Stimulated activated naive B cell treated with anti-CD40 and anti-IgM and Interleukin-4, amounts not matched to agents 10 μg/mL and 1 μg/mL and 100 μg/mL, for 72 hours (primary cell): ENCODE measurements at regions not wholly inside any gene's neighbourhood (a gene's known extent, or its start where the extent isn't known, plus 50 kb on each side); places are given as distances from the start of the nearest gene placed in this dataset.
A peak's percentile ranks its signal among the peaks of the same experiment; 100 is the strongest.
"Not testable (repeated sequence)": the region's sequence is repeated elsewhere in the genome, so short reads cannot be mapped to it uniquely, and the experiment has no call there.

Experiments used
- ATAC-seq, 2 donors: fragments of 150-1000 bp; cut with Tn5 transposase; replicated peaks; 2 replicates each; pipeline ENCODE4 v1.10.0; 2021; ENCODE audit warnings: moderate library complexity in 1 of 2
- DNase-seq: peaks from one replicate; pipeline ENCODE4 v3.0.0; 2021
- H3K27ac Mint-ChIP-seq: one replicate; pipeline ENCODE4 v1.8.0; 2022; ENCODE audit warnings: mild to moderate bottlenecking, mixed read lengths
- H3K27me3 Mint-ChIP-seq, 2 donors: one replicate each; pipeline ENCODE4 v1.8.0; 2022; ENCODE audit warnings: mixed read lengths in 2 of 2
- H3K36me3 Mint-ChIP-seq, 2 donors: one replicate each; pipeline ENCODE4 v1.8.0; 2022; ENCODE audit warnings: mixed read lengths in 2 of 2, mild to moderate bottlenecking in 1 of 2
- H3K4me1 Mint-ChIP-seq, 2 donors: one replicate each; pipeline ENCODE4 v1.8.0; 2022; ENCODE audit warnings: mixed read lengths in 2 of 2, mild to moderate bottlenecking in 1 of 2
- H3K4me3 Mint-ChIP-seq, 2 donors: one replicate each; pipeline ENCODE4 v1.8.0; 2022; ENCODE audit warnings: mild to moderate bottlenecking in 2 of 2, mixed read lengths in 2 of 2, moderate library complexity in 1 of 2
- H3K9me3 Mint-ChIP-seq, 2 donors: one replicate each; pipeline ENCODE4 v1.8.0; 2022; ENCODE audit warnings: mixed read lengths in 2 of 2, mild to moderate bottlenecking in 1 of 2

- Mint-ChIP-seq H3K27me3 (peaks cover 33 to 49% of the 10 kb centered on the region in 2 donors), H3K4me3 (no peak overlapping the region), H3K4me1 (peaks cover 0 to 4% of the 10 kb centered on the region in 2 donors), H3K27ac (no peak overlapping the region), H3K36me3 (no peaks in the 10 kb centered on the region), H3K9me3 (peaks cover 0 to 5% of the 10 kb centered on the region in 2 donors)
- ATAC-seq (no peak), DNase-seq (no peak)
These were observed 234.6 kb downstream of the ANKRD60 start for GRCh38 chr20:57993716-57994431.

DNA sequence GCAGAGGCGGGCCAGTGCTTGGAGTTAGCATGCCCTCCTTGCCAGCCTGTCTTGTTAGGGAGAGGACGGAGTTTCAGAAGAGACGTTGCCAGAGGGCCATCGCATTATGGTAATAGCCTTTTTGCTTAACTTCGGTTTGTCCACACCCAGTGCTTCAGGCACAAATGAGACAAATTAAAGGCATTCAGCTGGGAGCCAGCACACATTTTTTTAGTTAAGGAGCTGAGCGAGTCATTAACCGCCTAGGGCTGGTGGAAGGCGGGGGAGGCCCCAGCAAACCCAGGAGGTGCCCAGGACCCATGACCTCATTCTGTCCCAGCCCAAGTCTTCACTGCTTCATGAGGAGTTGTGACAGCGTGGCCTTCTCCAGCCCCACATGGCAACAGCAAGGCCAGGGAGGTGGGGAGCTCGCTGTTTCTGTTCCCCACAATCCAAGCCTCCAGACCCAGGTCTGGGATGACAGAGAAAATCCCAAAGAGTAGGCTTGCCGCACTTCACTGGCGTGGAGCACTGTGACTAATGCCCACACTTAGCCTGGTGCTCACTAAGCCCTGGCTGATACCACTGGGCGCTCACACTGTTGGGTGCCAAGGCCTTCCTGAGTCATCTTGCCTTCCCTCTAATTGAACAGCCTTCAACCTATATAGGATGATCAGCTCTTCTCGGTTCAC, 237.1 kb downstream of the ANKRD60 start:
- Mint-ChIP-seq H3K36me3 (no peaks in the 10 kb centered on the region), H3K27ac (no peak overlapping the region), H3K27me3 (peaks cover 40 to 51% of the 10 kb centered on the region in 2 donors)

DNA sequence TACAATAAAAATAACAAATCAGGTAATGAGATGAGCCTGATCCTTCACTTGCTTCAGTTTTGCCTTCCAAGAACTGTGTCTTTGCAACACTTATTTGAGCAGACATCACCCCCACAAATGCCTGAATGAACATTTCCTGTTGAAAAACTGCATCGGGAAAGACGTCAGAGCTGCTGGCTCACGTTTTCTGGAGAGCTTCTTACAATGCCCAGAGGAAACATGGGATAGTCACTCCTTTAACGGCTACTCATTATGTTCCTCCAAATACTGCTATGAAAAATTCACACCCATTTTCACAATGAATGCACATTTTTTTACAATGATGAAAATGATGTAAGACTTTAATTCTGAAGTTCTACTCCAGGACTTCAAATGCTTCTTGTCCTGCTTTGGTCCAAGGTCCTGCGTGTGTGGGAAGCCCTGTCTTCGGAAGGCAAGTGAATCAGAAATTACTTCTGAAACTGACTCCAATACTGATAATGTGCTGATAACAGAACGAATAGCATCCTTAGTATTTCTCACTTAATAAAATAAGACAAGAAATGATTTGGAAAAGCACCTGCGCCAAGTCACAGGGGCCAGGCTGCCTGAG, 238.0 kb downstream of the ANKRD60 start:
- DNase-seq (no peak), ATAC-seq (no peak)
- H3K9me3 Mint-ChIP-seq, result no peaks in the 10 kb centered on the region
- no peaks in the 10 kb centered on the region for H3K36me3 Mint-ChIP-seq
- peaks cover 34 to 44% of the 10 kb centered on the region in 2 donors for H3K27me3 Mint-ChIP-seq
- no peak overlapping the region for H3K27ac Mint-ChIP-seq
- no peaks in the 10 kb centered on the region for H3K4me1 Mint-ChIP-seq
- no peak overlapping the region for H3K4me3 Mint-ChIP-seq

More for the DNA sequence above, 237.1 kb downstream of the ANKRD60 start:
- ATAC-seq (peak; percentile 45 to 79), DNase-seq (no peak)
- Mint-ChIP-seq H3K4me3 (no peak overlapping the region), H3K4me1 (no peaks in the 10 kb centered on the region), H3K9me3 (no peaks in the 10 kb centered on the region)

DNA sequence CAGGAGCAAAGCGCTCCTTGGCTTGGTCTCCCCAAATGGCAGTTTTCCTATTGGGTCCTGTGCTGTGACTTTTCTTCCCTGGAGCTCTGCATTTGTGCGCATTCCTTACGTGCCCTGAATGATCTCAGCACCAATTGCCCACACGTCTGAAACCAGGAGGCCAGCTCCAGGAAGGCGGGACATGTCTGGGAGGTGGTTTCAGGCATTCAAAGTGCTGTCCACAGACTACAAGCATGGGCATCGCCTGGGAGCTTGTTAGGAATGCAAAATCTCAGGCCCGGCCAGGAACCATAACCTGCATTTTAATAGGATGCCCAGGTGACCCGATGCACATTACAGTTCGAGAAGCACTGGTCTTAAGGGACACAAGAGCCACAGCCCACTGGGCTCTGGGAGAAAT, 239.6 kb downstream of the ANKRD60 start:
- H3K9me3 Mint-ChIP-seq, result no peaks in the 10 kb centered on the region
- DNase-seq (no peak), ATAC-seq (no peak)
- H3K4me1 Mint-ChIP-seq, result no peaks in the 10 kb centered on the region
- no peaks in the 10 kb centered on the region for H3K36me3 Mint-ChIP-seq
- no peak overlapping the region for H3K4me3 Mint-ChIP-seq
- peaks cover 34 to 35% of the 10 kb centered on the region in 2 donors for H3K27me3 Mint-ChIP-seq
- H3K27ac Mint-ChIP-seq, result no peak overlapping the region

DNA sequence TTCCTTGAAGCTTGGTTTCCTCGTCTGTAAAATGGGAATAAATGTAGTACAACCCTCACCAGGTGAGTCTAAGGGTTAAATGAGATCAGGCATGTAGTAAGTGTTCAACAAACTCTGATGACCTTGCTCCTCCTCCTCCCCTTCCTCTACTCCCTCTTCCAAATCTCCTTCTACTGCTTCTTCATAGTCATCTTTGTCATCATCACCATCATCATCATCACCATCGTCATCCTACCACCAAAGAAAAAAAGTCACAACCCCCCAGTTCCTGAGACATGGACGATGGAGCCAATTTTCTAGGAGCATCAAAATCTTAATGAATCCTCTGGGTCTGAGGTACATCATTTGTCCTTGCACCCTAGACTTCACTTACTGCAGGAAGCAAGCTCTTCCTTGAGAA, 240.0 kb downstream of the ANKRD60 start:
- DNase-seq, result no peak
- H3K4me1 Mint-ChIP-seq, result no peaks in the 10 kb centered on the region
- H3K9me3 Mint-ChIP-seq, result no peaks in the 10 kb centered on the region
- ATAC-seq, result no peak
- no peaks in the 10 kb centered on the region for H3K36me3 Mint-ChIP-seq
- no peak overlapping the region for H3K27ac Mint-ChIP-seq
- H3K4me3 Mint-ChIP-seq, result no peak overlapping the region
- H3K27me3 Mint-ChIP-seq, result peaks cover 31 to 34% of the 10 kb centered on the region in 2 donors

- ATAC-seq (no peak), DNase-seq (no peak)
- Mint-ChIP-seq H3K9me3 (no peaks in the 10 kb centered on the region), H3K4me1 (no peaks in the 10 kb centered on the region), H3K36me3 (no peaks in the 10 kb centered on the region), H3K27ac (no peak overlapping the region), H3K27me3 (peaks cover 27 to 34% of the 10 kb centered on the region in 2 donors), H3K4me3 (no peak overlapping the region)
These were observed 240.8 kb downstream of the ANKRD60 start for GRCh38 chr20:57987659-57988058.

DNA sequence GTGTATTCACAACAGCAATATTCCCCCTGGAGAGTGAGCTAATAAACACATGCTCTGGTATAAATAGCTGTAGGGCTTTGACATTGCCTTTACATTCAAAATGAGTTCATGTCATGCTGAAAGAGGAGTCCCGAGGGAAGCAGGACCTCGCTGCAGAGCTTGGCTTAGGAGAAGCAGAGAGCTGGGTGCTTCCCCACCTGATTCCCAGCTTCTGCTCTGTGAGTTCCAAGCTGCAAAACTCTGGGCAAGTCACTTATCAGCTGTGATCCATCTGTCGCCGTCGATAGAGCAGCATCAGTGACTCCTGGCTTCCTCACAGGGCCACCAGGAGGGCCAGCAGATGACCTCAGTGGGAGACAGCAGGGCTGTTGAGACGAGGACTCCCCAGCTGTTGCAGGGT, 241.8 kb downstream of the ANKRD60 start:
- Mint-ChIP-seq H3K9me3 (no peaks in the 10 kb centered on the region), H3K4me1 (no peaks in the 10 kb centered on the region), H3K27me3 (peaks cover 22 to 36% of the 10 kb centered on the region in 2 donors), H3K36me3 (no peaks in the 10 kb centered on the region), H3K27ac (no peak overlapping the region), H3K4me3 (no peak overlapping the region)
- DNase-seq, result no peak
- ATAC-seq, result no peak

DNA sequence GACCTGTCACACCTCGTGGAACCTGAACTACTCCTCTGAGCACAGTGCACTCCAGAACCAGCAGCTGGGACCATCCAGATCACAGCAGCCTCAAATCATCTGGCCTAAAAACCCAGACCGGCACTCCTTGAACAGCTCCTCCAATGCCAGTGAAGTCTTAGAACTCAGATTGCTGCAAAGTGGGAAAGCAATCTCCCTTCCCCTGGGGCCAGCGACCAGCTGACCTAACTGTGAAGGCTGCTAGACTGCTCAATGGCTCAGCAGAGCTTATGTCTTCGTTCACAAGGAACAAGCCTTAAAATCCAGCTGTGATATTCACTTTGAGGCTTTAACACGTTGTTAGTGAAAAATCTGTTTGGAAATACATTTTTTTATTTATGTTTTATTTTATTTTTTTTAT, 243.2 kb downstream of the ANKRD60 start:
- Mint-ChIP-seq H3K4me3 (no peak overlapping the region), H3K27me3 (peaks cover 28 to 37% of the 10 kb centered on the region in 2 donors), H3K9me3 (no peaks in the 10 kb centered on the region), H3K27ac (no peak overlapping the region), H3K4me1 (no peaks in the 10 kb centered on the region), H3K36me3 (no peaks in the 10 kb centered on the region)
- ATAC-seq (no peak), DNase-seq (no peak)

DNA sequence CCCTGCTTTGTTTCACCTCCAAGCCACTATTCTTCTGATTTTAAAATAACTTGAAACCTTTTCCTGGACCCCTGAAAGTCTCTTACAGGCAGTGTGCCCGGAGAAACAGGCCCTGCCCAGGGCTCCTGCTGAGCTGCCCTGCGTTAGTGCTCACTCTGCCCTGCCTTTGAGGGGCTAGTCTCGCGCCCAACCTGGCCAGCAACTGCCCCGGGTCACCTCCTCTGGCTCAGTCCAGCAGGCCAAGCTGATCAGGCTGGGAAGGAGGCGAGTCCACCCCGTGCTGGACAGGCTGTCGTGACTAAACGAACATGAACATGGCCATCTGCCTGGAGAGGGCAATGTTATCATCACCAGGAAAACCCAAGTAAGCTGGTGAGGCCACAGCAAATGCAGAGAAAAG, 245.4 kb downstream of the ANKRD60 start:
- ATAC-seq (no peak), DNase-seq (no peak)
- Mint-ChIP-seq H3K4me3 (no peak overlapping the region), H3K27me3 (peaks cover 13 to 24% of the 10 kb centered on the region in 2 donors), H3K36me3 (no peaks in the 10 kb centered on the region), H3K27ac (no peak overlapping the region), H3K9me3 (no peaks in the 10 kb centered on the region), H3K4me1 (no peaks in the 10 kb centered on the region)

- H3K9me3 Mint-ChIP-seq, result no peaks in the 10 kb centered on the region
- no peak overlapping the region for H3K4me3 Mint-ChIP-seq
- peaks cover 6 to 18% of the 10 kb centered on the region in 2 donors for H3K27me3 Mint-ChIP-seq
These were observed 247.9 kb downstream of the ANKRD60 start for GRCh38 chr20:57980506-57980905.

DNA sequence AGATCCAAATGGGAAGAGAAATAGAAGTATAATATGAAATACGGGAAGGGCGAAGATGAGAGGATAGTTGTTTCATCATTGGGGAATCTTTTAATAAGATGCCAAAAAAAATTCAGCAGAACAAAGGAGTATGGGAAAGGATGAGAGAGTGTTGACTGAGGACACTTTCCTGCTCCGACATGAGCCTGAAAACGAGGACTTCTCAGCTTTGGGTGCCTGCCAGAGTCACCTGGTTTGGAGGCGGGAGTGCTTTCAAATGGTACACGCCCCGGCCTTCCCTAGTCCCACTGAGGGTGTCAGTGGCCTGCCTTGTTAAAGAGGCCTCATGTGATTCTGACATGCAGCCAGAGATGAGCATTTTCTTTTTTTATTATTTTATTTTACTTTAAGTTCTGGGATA, 250.9 kb downstream of the ANKRD60 start:
- H3K27ac Mint-ChIP-seq, result no peak overlapping the region
- peaks cover 6 to 17% of the 10 kb centered on the region in 2 donors for H3K27me3 Mint-ChIP-seq
- H3K4me1 Mint-ChIP-seq, result no peaks in the 10 kb centered on the region
- peaks cover 6 to 7% of the 10 kb centered on the region in 2 donors for H3K9me3 Mint-ChIP-seq
- H3K36me3 Mint-ChIP-seq, result no peaks in the 10 kb centered on the region
- no peak overlapping the region for H3K4me3 Mint-ChIP-seq
- no peak for DNase-seq
- ATAC-seq, result no peak

More at GRCh38 chr20:57980506-57980905, 247.9 kb downstream of the ANKRD60 start:
- Mint-ChIP-seq H3K4me1 (no peaks in the 10 kb centered on the region), H3K36me3 (no peaks in the 10 kb centered on the region), H3K27ac (no peak overlapping the region)
- DNase-seq (no peak), ATAC-seq (no peak)

GRCh38 chr20:57977141-57977540, 251.3 kb downstream of the ANKRD60 start:
- Mint-ChIP-seq H3K27me3 (peaks cover 6 to 12% of the 10 kb centered on the region in 2 donors), H3K9me3 (peaks cover 6 to 7% of the 10 kb centered on the region in 2 donors), H3K4me3 (no peak overlapping the region), H3K36me3 (no peaks in the 10 kb centered on the region), H3K4me1 (no peaks in the 10 kb centered on the region), H3K27ac (no peak overlapping the region)
- no peak for DNase-seq
- no peak for ATAC-seq

DNA sequence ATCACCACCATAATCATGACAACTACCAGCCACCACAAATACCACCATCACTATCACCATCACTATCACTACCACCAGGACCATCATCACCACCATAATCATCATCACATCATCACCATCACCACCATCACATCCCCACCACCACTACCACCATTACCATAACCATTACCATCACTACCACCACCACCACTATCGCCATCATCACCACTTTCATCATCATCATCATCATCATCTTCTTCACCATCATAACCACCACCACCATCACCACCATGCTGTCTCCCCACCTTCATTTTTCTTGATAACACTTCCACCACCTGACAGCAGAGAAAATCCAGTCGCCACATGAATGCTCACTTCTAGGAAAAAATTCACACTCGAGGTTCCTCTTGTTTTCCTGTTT, 253.6 kb downstream of the ANKRD60 start:
- H3K4me1 Mint-ChIP-seq, result no peaks in the 10 kb centered on the region
- ATAC-seq (no peak), DNase-seq (no peak)
- no peak overlapping the region for H3K4me3 Mint-ChIP-seq
- no peaks in the 10 kb centered on the region for H3K36me3 Mint-ChIP-seq
- H3K27me3 Mint-ChIP-seq, result peaks cover 0 to 10% of the 10 kb centered on the region in 2 donors
- H3K9me3 Mint-ChIP-seq, result peaks cover 8 to 13% of the 10 kb centered on the region in 2 donors
- no peak overlapping the region for H3K27ac Mint-ChIP-seq

DNA sequence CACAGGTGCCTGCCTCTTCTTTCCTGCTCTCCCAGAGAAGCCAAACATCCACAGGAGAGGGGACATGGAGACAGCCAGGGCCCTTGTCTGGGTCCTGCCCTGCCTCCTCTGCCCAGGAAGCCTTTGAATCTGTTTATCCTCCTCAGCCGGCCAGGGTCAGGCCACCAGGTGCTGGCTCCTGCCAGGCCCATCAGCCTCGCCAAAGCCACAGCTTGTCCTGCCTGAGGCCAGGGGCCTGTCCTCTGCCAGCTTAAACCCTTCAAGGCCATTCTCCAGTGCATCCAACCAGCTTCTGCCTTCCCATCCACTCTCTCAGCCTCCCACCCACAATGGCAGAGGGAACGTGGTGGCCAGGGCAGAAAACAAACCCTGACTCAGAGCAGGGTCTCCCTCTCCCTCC, 254.6 kb downstream of the ANKRD60 start:
- Mint-ChIP-seq H3K9me3 (peaks cover 8 to 13% of the 10 kb centered on the region in 2 donors), H3K27me3 (peaks cover 9 to 19% of the 10 kb centered on the region in 2 donors), H3K36me3 (no peaks in the 10 kb centered on the region), H3K4me3 (no peak overlapping the region), H3K27ac (no peak overlapping the region), H3K4me1 (no peaks in the 10 kb centered on the region)
- DNase-seq (no peak), ATAC-seq (no peak)

- not testable (repeated sequence) for DNase-seq, H3K4me1 Mint-ChIP-seq, H3K36me3 Mint-ChIP-seq, H3K4me3 Mint-ChIP-seq, ATAC-seq, H3K27ac Mint-ChIP-seq
- Mint-ChIP-seq H3K9me3 (peaks cover 8 to 13% of the 10 kb centered on the region in 2 donors), H3K27me3 (peaks cover 24 to 30% of the 10 kb centered on the region in 2 donors)
These were observed 256.9 kb downstream of the ANKRD60 start for GRCh38 chr20:57971583-57971982.
